ENCODE measurements at regions not wholly inside any gene's neighbourhood (a gene's known extent, or its start where the extent isn't known, plus 50 kb on each side); places are given as distances from the start of the nearest gene placed in this dataset.

DNA sequence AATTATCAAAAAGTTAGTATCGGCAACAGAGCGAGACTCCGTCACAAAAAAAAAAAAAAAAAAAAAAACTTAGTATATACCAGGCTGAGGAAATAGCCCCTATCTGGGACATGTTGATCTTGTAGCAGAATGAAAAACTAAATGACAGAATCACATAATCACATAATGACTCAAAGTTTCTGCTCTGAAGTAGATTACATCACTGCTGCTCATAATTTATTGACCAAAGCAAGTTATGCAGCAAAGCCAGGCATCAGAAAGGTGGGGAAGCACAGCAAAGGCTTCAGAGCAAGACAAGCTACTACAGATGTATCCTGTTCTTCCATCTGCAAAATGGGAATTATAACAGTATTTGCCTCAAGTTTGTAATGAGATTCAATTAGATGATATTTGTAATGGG, 68.1 kb downstream of the BOD1L2 start:
- Histone ChIP-seq H4K5ac (ENCODE audit: low read length) (no peak overlapping the region), H3K4ac (ENCODE audit: low read depth, low read length) (no peak overlapping the region), H3K79me2 (ENCODE audit: control insufficient read depth, insufficient read depth, low read length) (no peaks in the 10 kb centered on the region), H3K27me3 (ENCODE audit: insufficient read depth, low read length, poor library complexity) (no peaks in the 10 kb centered on the region), H2BK15ac (replicated peaks; ENCODE audit: low read depth) (no peak overlapping the region), H3K4me2 (ENCODE audit: low read length) (no peak overlapping the region), H3K79me1 (ENCODE audit: low read length) (no peaks in the 10 kb centered on the region), H3K18ac (ENCODE audit: low read length) (no peak overlapping the region), H2BK5ac (ENCODE audit: low read length) (no peak overlapping the region), H3K4me3 (ENCODE audit: low read length) (no peak overlapping the region), H3K36me3 (ENCODE audit: control insufficient read depth, insufficient read depth, low read length) (no peaks in the 10 kb centered on the region), H4K8ac (ENCODE audit: low read depth, low read length) (no peak overlapping the region), H2AK5ac (ENCODE audit: low read length) (no peak overlapping the region), H3K23ac (ENCODE audit: low read length) (no peak overlapping the region), H3K9ac (ENCODE audit: low read length) (no peak overlapping the region), H2BK120ac (ENCODE audit: low read depth, low read length) (no peak overlapping the region), H3K4me1 (ENCODE audit: control insufficient read depth, low read depth, low read length) (peaks cover 11% of the 10 kb centered on the region), H3K56ac (ENCODE audit: low read length) (no peak overlapping the region), H3K27ac (ENCODE audit: low read depth, low read length) (no peak overlapping the region)
- no peak for DNase-seq
- no CpG with 5 or more reads among the region's 3 CpGs for WGBS (ENCODE audit: extremely low coverage, insufficient coverage, low lambda C conversion rate)

- Histone ChIP-seq H3K23ac (ENCODE audit: low read length) (no peak overlapping the region), H3K36me3 (ENCODE audit: control insufficient read depth, insufficient read depth, low read length) (no peaks in the 10 kb centered on the region), H3K79me1 (ENCODE audit: low read length) (no peaks in the 10 kb centered on the region), H2BK15ac (replicated peaks; ENCODE audit: low read depth) (no peak overlapping the region), H3K4ac (ENCODE audit: low read depth, low read length) (no peak overlapping the region), H4K8ac (ENCODE audit: low read depth, low read length) (no peak overlapping the region), H2BK5ac (ENCODE audit: low read length) (no peak overlapping the region), H3K4me2 (ENCODE audit: low read length) (no peak overlapping the region), H2BK120ac (ENCODE audit: low read depth, low read length) (no peak overlapping the region), H3K56ac (ENCODE audit: low read length) (no peak overlapping the region), H2AK5ac (ENCODE audit: low read length) (no peak overlapping the region), H4K5ac (ENCODE audit: low read length) (no peak overlapping the region), H3K4me1 (ENCODE audit: control insufficient read depth, low read depth, low read length) (no peaks in the 10 kb centered on the region), H3K27me3 (ENCODE audit: insufficient read depth, low read length, poor library complexity) (no peaks in the 10 kb centered on the region), H3K18ac (ENCODE audit: low read length) (no peak overlapping the region), H3K79me2 (ENCODE audit: control insufficient read depth, insufficient read depth, low read length) (no peaks in the 10 kb centered on the region), H3K27ac (ENCODE audit: low read depth, low read length) (no peak overlapping the region), H3K9ac (ENCODE audit: low read length) (no peak overlapping the region), H3K4me3 (ENCODE audit: low read length) (no peak overlapping the region)
- DNase-seq, result no peak
- no CpG with 5 or more reads among the region's 6 CpGs for WGBS (ENCODE audit: extremely low coverage, insufficient coverage, low lambda C conversion rate)
These were observed 71.4 kb downstream of the BOD1L2 start for GRCh38 chr18:57218281-57218680.

GRCh38 chr18:57219964-57220363, 73.1 kb downstream of the BOD1L2 start:
- no peak overlapping the region for H4K5ac ChIP-seq (ENCODE audit: low read length)
- no peak overlapping the region for H3K56ac ChIP-seq (ENCODE audit: low read length)
- H2BK120ac ChIP-seq (ENCODE audit: low read depth, low read length), result no peak overlapping the region
- H3K36me3 ChIP-seq (ENCODE audit: control insufficient read depth, insufficient read depth, low read length), result no peaks in the 10 kb centered on the region
- no peak overlapping the region for H2BK15ac ChIP-seq (replicated peaks; ENCODE audit: low read depth)
- H3K79me2 ChIP-seq (ENCODE audit: control insufficient read depth, insufficient read depth, low read length), result no peaks in the 10 kb centered on the region
- no peak overlapping the region for H4K8ac ChIP-seq (ENCODE audit: low read depth, low read length)
- no peak overlapping the region for H3K4ac ChIP-seq (ENCODE audit: low read depth, low read length)
- H2BK5ac ChIP-seq (ENCODE audit: low read length), result no peak overlapping the region
- H3K18ac ChIP-seq (ENCODE audit: low read length), result no peak overlapping the region
- H3K4me2 ChIP-seq (ENCODE audit: low read length), result no peak overlapping the region
- DNase-seq, result no peak
- no peak overlapping the region for H3K27ac ChIP-seq (ENCODE audit: low read depth, low read length)
- no peaks in the 10 kb centered on the region for H3K27me3 ChIP-seq (ENCODE audit: insufficient read depth, low read length, poor library complexity)
- no peaks in the 10 kb centered on the region for H3K79me1 ChIP-seq (ENCODE audit: low read length)
- H3K23ac ChIP-seq (ENCODE audit: low read length), result no peak overlapping the region
- no peak overlapping the region for H3K4me3 ChIP-seq (ENCODE audit: low read length)
- H3K9ac ChIP-seq (ENCODE audit: low read length), result no peak overlapping the region
- no peak overlapping the region for H2AK5ac ChIP-seq (ENCODE audit: low read length)
- H3K4me1 ChIP-seq (ENCODE audit: control insufficient read depth, low read depth, low read length), result no peaks in the 10 kb centered on the region

DNA sequence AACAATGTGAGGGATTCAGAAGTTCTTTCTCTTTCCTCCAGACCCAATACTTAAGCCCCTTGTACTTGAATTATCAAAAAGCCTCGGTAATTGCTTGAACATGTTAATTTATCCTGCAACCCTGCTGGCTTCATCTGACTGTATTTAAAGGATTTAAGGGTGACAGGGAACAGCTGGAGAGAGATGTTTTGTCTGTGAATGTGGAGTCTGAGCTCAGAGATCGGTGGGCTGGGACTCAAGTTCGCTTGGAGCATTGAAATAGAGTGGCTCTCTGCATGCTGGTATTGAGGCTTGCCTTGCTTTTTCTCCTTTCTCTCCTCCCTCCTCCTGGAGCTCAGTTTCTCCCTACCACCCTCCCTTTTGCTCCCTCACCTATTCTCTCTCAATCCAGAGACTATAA, 73.6 kb downstream of the BOD1L2 start:
- Histone ChIP-seq H2BK15ac (replicated peaks; ENCODE audit: low read depth) (no peak overlapping the region), H3K18ac (ENCODE audit: low read length) (no peak overlapping the region), H4K5ac (ENCODE audit: low read length) (no peak overlapping the region), H3K79me2 (ENCODE audit: control insufficient read depth, insufficient read depth, low read length) (no peaks in the 10 kb centered on the region), H3K56ac (ENCODE audit: low read length) (no peak overlapping the region), H3K4me2 (ENCODE audit: low read length) (no peak overlapping the region), H2BK120ac (ENCODE audit: low read depth, low read length) (no peak overlapping the region), H2AK5ac (ENCODE audit: low read length) (no peak overlapping the region), H3K36me3 (ENCODE audit: control insufficient read depth, insufficient read depth, low read length) (no peaks in the 10 kb centered on the region), H2BK5ac (ENCODE audit: low read length) (no peak overlapping the region), H3K9ac (ENCODE audit: low read length) (no peak overlapping the region), H4K8ac (ENCODE audit: low read depth, low read length) (no peak overlapping the region), H3K79me1 (ENCODE audit: low read length) (no peaks in the 10 kb centered on the region), H3K4me3 (ENCODE audit: low read length) (no peak overlapping the region), H3K4me1 (ENCODE audit: control insufficient read depth, low read depth, low read length) (no peaks in the 10 kb centered on the region), H3K27ac (ENCODE audit: low read depth, low read length) (no peak overlapping the region), H3K23ac (ENCODE audit: low read length) (no peak overlapping the region), H3K27me3 (ENCODE audit: insufficient read depth, low read length, poor library complexity) (no peaks in the 10 kb centered on the region), H3K4ac (ENCODE audit: low read depth, low read length) (no peak overlapping the region)
- WGBS (ENCODE audit: extremely low coverage, insufficient coverage, low lambda C conversion rate), result no CpG with 5 or more reads among the region's 3 CpGs
- DNase-seq, result no peak

DNA sequence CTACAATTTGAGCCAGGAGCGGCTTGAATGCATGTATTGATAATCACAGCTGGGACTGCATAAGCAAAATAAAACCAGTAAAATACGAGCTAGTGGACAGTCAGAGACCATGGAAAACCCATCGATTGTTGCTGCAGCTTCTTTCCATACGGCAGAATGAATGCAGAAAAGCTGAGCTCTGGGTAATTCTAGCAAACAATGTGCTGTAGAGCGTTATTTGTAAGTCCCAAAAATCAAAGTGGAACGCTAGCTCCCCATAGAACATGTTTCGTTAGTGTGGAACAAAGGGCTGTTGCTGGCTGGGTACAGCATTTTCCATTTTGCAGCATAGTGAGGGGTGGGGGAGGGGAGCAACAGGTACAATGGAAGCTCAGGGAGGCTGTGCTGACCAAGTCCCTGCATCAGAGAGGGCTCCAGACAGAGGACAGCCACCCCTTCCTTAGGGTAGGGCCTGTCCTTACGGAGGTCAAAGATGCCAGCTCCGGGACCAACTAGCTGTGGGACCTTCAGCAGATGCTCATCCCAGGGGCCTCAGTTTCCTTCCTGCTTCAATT, 74.1 kb downstream of the BOD1L2 start:
- Histone ChIP-seq H3K4ac (ENCODE audit: low read depth, low read length) (no peak overlapping the region), H3K56ac (ENCODE audit: low read length) (no peak overlapping the region), H3K23ac (ENCODE audit: low read length) (no peak overlapping the region), H3K4me3 (ENCODE audit: low read length) (no peak overlapping the region), H2AK5ac (ENCODE audit: low read length) (no peak overlapping the region), H4K5ac (ENCODE audit: low read length) (no peak overlapping the region), H3K36me3 (ENCODE audit: control insufficient read depth, insufficient read depth, low read length) (no peaks in the 10 kb centered on the region), H3K4me2 (ENCODE audit: low read length) (no peak overlapping the region), H3K4me1 (ENCODE audit: control insufficient read depth, low read depth, low read length) (no peaks in the 10 kb centered on the region), H3K27me3 (ENCODE audit: insufficient read depth, low read length, poor library complexity) (no peaks in the 10 kb centered on the region), H3K79me1 (ENCODE audit: low read length) (no peaks in the 10 kb centered on the region), H3K18ac (ENCODE audit: low read length) (no peak overlapping the region), H3K27ac (ENCODE audit: low read depth, low read length) (no peak overlapping the region), H2BK5ac (ENCODE audit: low read length) (no peak overlapping the region), H4K8ac (ENCODE audit: low read depth, low read length) (no peak overlapping the region), H2BK15ac (replicated peaks; ENCODE audit: low read depth) (no peak overlapping the region), H3K9ac (ENCODE audit: low read length) (no peak overlapping the region), H2BK120ac (ENCODE audit: low read depth, low read length) (no peak overlapping the region), H3K79me2 (ENCODE audit: control insufficient read depth, insufficient read depth, low read length) (no peaks in the 10 kb centered on the region)
- WGBS (ENCODE audit: extremely low coverage, insufficient coverage, low lambda C conversion rate), result no CpG with 5 or more reads among the region's 9 CpGs
- DNase-seq, result no peak

GRCh38 chr18:57223144-57223870, 76.4 kb downstream of the BOD1L2 start:
- no peak overlapping the region for H2BK5ac ChIP-seq (ENCODE audit: low read length)
- H3K79me2 ChIP-seq (ENCODE audit: control insufficient read depth, insufficient read depth, low read length), result no peaks in the 10 kb centered on the region
- no peak overlapping the region for H3K4me2 ChIP-seq (ENCODE audit: low read length)
- H3K9ac ChIP-seq (ENCODE audit: low read length), result no peak overlapping the region
- H3K4me3 ChIP-seq (ENCODE audit: low read length), result no peak overlapping the region
- no peak overlapping the region for H3K56ac ChIP-seq (ENCODE audit: low read length)
- no CpG with 5 or more reads among the region's 4 CpGs for WGBS (ENCODE audit: extremely low coverage, insufficient coverage, low lambda C conversion rate)
- no peak overlapping the region for H2AK5ac ChIP-seq (ENCODE audit: low read length)
- no peak overlapping the region for H3K23ac ChIP-seq (ENCODE audit: low read length)
- no peaks in the 10 kb centered on the region for H3K27me3 ChIP-seq (ENCODE audit: insufficient read depth, low read length, poor library complexity)
- no peaks in the 10 kb centered on the region for H3K79me1 ChIP-seq (ENCODE audit: low read length)
- H3K4me1 ChIP-seq (ENCODE audit: control insufficient read depth, low read depth, low read length), result no peaks in the 10 kb centered on the region
- no peak overlapping the region for H3K27ac ChIP-seq (ENCODE audit: low read depth, low read length)
- H4K8ac ChIP-seq (ENCODE audit: low read depth, low read length), result no peak overlapping the region
- no peak overlapping the region for H2BK15ac ChIP-seq (replicated peaks; ENCODE audit: low read depth)
- no peaks in the 10 kb centered on the region for H3K36me3 ChIP-seq (ENCODE audit: control insufficient read depth, insufficient read depth, low read length)
- no peak overlapping the region for H3K18ac ChIP-seq (ENCODE audit: low read length)
- H2BK120ac ChIP-seq (ENCODE audit: low read depth, low read length), result no peak overlapping the region
- no peak overlapping the region for H4K5ac ChIP-seq (ENCODE audit: low read length)
- H3K4ac ChIP-seq (ENCODE audit: low read depth, low read length), result no peak overlapping the region
- DNase-seq, result no peak
